Natural killer cell (primary cell): ENCODE measurements at regions not wholly inside any gene's neighbourhood (a gene's known extent, or its start where the extent isn't known, plus 50 kb on each side); places are given as distances from the start of the nearest gene placed in this dataset.

Source experiments
- ATAC-seq, 3 donors: fragments of 150-1000 bp in 2 of 3; fragments of 200-7000 bp in 1 of 3; cut with Tn5 transposase; 1 replicate in 1 of 3; 2 replicates in 2 of 3; pipeline ENCODE4 v1.10.0; 2021; ENCODE audit warnings: mild to moderate bottlenecking in 2 of 3, moderate library complexity in 2 of 3
- DNase-seq, 2 donors: peaks; one replicate each; pipeline versions ENCODE4 v3.0.0 to v3.0.0-alpha.2; 2013 to 2021; ENCODE audit warnings: mixed read lengths in 1 of 2
- H3K27ac ChIP-seq: one replicate; pipeline ENCODE4 v1.5.1; 2013; ENCODE audit warnings: mild to moderate bottlenecking, low read length
- H3K27me3 ChIP-seq: one replicate; pipeline ENCODE4 v1.6.1; 2013; ENCODE audit warnings: low read length; ENCODE audit not compliant: control insufficient read depth, insufficient read depth
- H3K36me3 ChIP-seq: one replicate; pipeline ENCODE4 v1.6.1; 2013; ENCODE audit warnings: low read length; ENCODE audit not compliant: control insufficient read depth, insufficient read depth
- H3K4me1 ChIP-seq: one replicate; pipeline ENCODE4 v1.6.1; 2013; ENCODE audit warnings: low read length; ENCODE audit not compliant: control insufficient read depth, insufficient read depth
- H3K4me3 ChIP-seq: one replicate; pipeline ENCODE4 v1.5.1; 2013; ENCODE audit warnings: low read length
- H3K9me3 ChIP-seq: one replicate; pipeline ENCODE4 v1.6.1; 2013; ENCODE audit warnings: low read length; ENCODE audit not compliant: control insufficient read depth, insufficient read depth
- H3K27ac Mint-ChIP-seq, 2 donors: one replicate each; pipeline ENCODE4 v1.8.0; 2022; ENCODE audit warnings: mild to moderate bottlenecking in 2 of 2, mixed read lengths in 2 of 2, moderate library complexity in 1 of 2
- H3K27me3 Mint-ChIP-seq, 2 donors: one replicate each; pipeline ENCODE4 v1.8.0; 2022; ENCODE audit warnings: low read depth in 2 of 2, mixed read lengths in 2 of 2
- H3K36me3 Mint-ChIP-seq: one replicate; pipeline ENCODE4 v1.8.0; 2022; ENCODE audit warnings: mixed read lengths
- H3K4me1 Mint-ChIP-seq, 2 donors: one replicate each; pipeline ENCODE4 v1.8.0; 2022; ENCODE audit warnings: mixed read lengths in 2 of 2
- H3K4me3 Mint-ChIP-seq: one replicate; pipeline ENCODE4 v1.8.0; 2022; ENCODE audit warnings: mild to moderate bottlenecking, moderate library complexity, mixed read lengths
- H3K9me3 Mint-ChIP-seq, 2 donors: one replicate each; pipeline ENCODE4 v1.8.0; 2022; ENCODE audit warnings: mixed read lengths in 2 of 2
- CTCF ChIP-seq: fragments of 200-600 bp; IDR thresholded peaks from one replicate; pipeline ENCODE4 v1.8.0; 2022; ENCODE audit warnings: antibody characterized with exemption
- WGBS: methylation state at CpG from one replicate; pipeline ENCODE4 v1.1.7; 2013; ENCODE audit warnings: missing lambda C conversion rate; ENCODE audit not compliant: insufficient coverage; 5-methylcytosine and 5-hydroxymethylcytosine counted together
- intact Hi-C: fragments of 100-400 bp; cut with micrococcal nuclease; formaldehyde crosslinking; loops from one replicate; pipeline ENCODE4 v1.14.2; 2022

DNA sequence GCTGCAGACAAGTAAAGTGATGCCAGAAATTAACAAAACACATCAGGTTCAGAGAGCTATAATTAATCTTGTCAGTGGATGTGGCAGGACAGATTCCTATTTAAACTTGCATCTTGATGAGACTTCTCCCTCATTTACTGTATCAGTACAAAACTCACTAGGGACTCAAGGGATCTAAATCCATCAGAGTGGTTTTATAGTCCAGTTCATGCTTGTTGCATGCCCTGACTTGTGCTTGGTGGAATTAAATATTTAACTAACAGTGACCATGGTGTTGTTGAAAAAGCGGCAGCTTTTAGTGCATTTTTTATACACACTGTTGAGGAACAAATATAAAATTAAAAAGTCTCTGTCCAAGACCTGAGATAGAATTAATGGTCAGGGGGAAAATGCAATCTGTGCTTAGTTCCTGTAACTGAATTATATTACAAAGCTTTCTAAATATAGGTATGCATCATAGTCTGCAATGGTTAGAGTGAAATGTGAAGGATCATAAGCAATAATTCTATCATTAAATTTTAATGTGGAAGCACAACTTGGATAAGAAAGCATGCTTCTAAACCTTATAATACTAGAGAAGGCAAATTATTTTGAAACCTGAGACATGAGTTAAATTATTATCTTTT lies 1475.5 kb upstream of the TENM4 start:
- Histone ChIP-seq H3K4me3 (no peak overlapping the region), H3K36me3 (no peaks in the 10 kb centered on the region), H3K9me3 (no peaks in the 10 kb centered on the region), H3K27ac (no peak overlapping the region), H3K4me1 (no peaks in the 10 kb centered on the region), H3K27me3 (no peaks in the 10 kb centered on the region)
- Mint-ChIP-seq H3K27me3 (no peaks in the 10 kb centered on the region), H3K4me1 (no peaks in the 10 kb centered on the region), H3K27ac (no peak overlapping the region), H3K4me3 (no peak overlapping the region), H3K36me3 (no peaks in the 10 kb centered on the region), H3K9me3 (peaks cover 11 to 13% of the 10 kb centered on the region in 2 donors)
- TF ChIP-seq CTCF: no peak
- no CpG with 5 or more reads among the region's 1 CpG for WGBS
- intact Hi-C loops: no loop called here
- ATAC-seq (no peak), DNase-seq (no peak)

- no CpG with 5 or more reads among the region's 1 CpG for WGBS
- Mint-ChIP-seq H3K27ac (no peak overlapping the region), H3K4me1 (no peaks in the 10 kb centered on the region), H3K27me3 (no peaks in the 10 kb centered on the region), H3K36me3 (no peaks in the 10 kb centered on the region), H3K4me3 (no peak overlapping the region), H3K9me3 (peaks cover 11 to 13% of the 10 kb centered on the region in 2 donors)
- no peak for DNase-seq
- no peaks in the 10 kb centered on the region for H3K36me3 ChIP-seq
- no peak for ATAC-seq
- TF ChIP-seq CTCF: no peak
- H3K27me3 ChIP-seq: no peaks in the 10 kb centered on the region
- no peaks in the 10 kb centered on the region for H3K9me3 ChIP-seq
- no peak overlapping the region for H3K27ac ChIP-seq
- H3K4me1 ChIP-seq: no peaks in the 10 kb centered on the region
- H3K4me3 ChIP-seq: no peak overlapping the region
- intact Hi-C loops: no loop called here
Measured at GRCh38 chr11:80914311-80914710, 1473.5 kb upstream of the TENM4 start.

DNA sequence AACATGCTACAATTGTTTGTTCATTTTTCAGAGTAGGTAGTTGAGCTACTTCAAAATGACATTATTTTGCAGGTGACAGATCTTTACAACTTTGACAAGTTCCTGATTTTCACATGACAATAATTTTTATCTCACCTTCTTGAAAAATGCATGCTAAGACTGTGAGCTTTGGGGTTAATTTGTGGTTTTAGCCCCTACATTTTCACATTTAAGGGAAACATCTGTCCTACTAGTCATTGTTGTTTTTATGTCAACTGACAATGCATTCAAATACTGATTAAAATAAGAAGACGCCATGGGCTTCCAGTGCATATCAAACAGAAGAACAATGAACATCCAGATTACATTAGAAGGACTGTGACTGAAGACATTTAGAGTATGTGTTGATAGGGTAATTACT lies 1470.8 kb upstream of the TENM4 start:
- 40% methylated on average over 1 of the region's 1 CpG for WGBS
- Mint-ChIP-seq H3K4me1 (no peaks in the 10 kb centered on the region), H3K27ac (no peak overlapping the region), H3K36me3 (peaks cover 9% of the 10 kb centered on the region), H3K9me3 (peaks cover 10 to 11% of the 10 kb centered on the region in 2 donors), H3K27me3 (no peaks in the 10 kb centered on the region), H3K4me3 (no peak overlapping the region)
- intact Hi-C loops: no loop called here
- H3K27ac ChIP-seq: no peak overlapping the region
- ATAC-seq (no peak), DNase-seq (no peak)
- H3K4me3 ChIP-seq: no peak overlapping the region
- no peaks in the 10 kb centered on the region for H3K36me3 ChIP-seq
- no peaks in the 10 kb centered on the region for H3K27me3 ChIP-seq
- no peak for TF ChIP-seq CTCF
- no peaks in the 10 kb centered on the region for H3K9me3 ChIP-seq
- no peaks in the 10 kb centered on the region for H3K4me1 ChIP-seq

GRCh38 chr11:80900265-80900664 lies 1459.4 kb upstream of the TENM4 start:
- Histone ChIP-seq H3K27me3 (no peaks in the 10 kb centered on the region), H3K27ac (no peak overlapping the region), H3K4me1 (no peaks in the 10 kb centered on the region), H3K36me3 (no peaks in the 10 kb centered on the region), H3K9me3 (peaks cover 10% of the 10 kb centered on the region), H3K4me3 (no peak overlapping the region)
- ATAC-seq (no peak), DNase-seq (no peak)
- H3K9me3 Mint-ChIP-seq: peaks cover 17 to 18% of the 10 kb centered on the region in 2 donors
- WGBS: 68% methylated on average over 2 of the region's 2 CpGs
- no peaks in the 10 kb centered on the region for H3K27me3 Mint-ChIP-seq
- no peaks in the 10 kb centered on the region for H3K36me3 Mint-ChIP-seq
- no peaks in the 10 kb centered on the region for H3K4me1 Mint-ChIP-seq
- no peak overlapping the region for H3K27ac Mint-ChIP-seq
- intact Hi-C loops: no loop called here
- no peak for TF ChIP-seq CTCF
- no peak overlapping the region for H3K4me3 Mint-ChIP-seq
